ENCODE measurements at regions not wholly inside any gene's neighbourhood (a gene's known extent, or its start where the extent isn't known, plus 50 kb on each side); places are given as distances from the start of the nearest gene placed in this dataset.

GRCh38 chr18:68428661-68429060 lies 286.2 kb downstream of the TMX3 start:
- H3F3A ChIP-seq (ENCODE audit: insufficient read depth), result peaks cover 25% of the 10 kb centered on the region
- no peaks in the 10 kb centered on the region for H4K20me1 ChIP-seq (ENCODE audit: insufficient read depth)
- no peaks in the 10 kb centered on the region for H3K79me2 ChIP-seq (ENCODE audit: insufficient read depth)
- H3K36me3 ChIP-seq (ENCODE audit: low read depth), result no peaks in the 10 kb centered on the region
- DNase-seq, result no peak
- whole genome bisulfite sequencing, 2 experiments (ENCODE audit: low coverage in 1 of 2, low lambda C conversion rate in 2 of 2, missing lambda C conversion rate in 2 of 2), result 67 to 75% methylated on average over 2 of the region's 2 CpGs
- in situ Hi-C loops (cut with MboI), result no loop called here
- H3K27me3 ChIP-seq (replicated peaks; ENCODE audit: insufficient read depth), result no peaks in the 10 kb centered on the region
- peaks cover 55% of the 10 kb centered on the region for H3K4me1 ChIP-seq (ENCODE audit: insufficient read depth)
- H3K9me2 ChIP-seq (ENCODE audit: insufficient read depth), result no peaks in the 10 kb centered on the region
- H2AFZ ChIP-seq, result no peak overlapping the region
- no peak overlapping the region for H3K9ac ChIP-seq
- peak overlapping the region; percentile 43 for H3K27ac ChIP-seq
- TF ChIP-seq EZH2phosphoT487 (IDR thresholded peaks at IDR 0.05; ENCODE audit: insufficient read depth, low read depth) (no peak), EZH2 (IDR thresholded peaks at IDR 0.05; ENCODE audit: insufficient read depth, poor library complexity, severe bottlenecking) (no peak)
- no peaks in the 10 kb centered on the region for H3K9me3 ChIP-seq (ENCODE audit: low read depth)
- H3K4me3 ChIP-seq, result no peak overlapping the region
- H3K4me2 ChIP-seq (ENCODE audit: unreplicated experiment), result peak overlapping the region; percentile 19

GRCh38 chr18:68427951-68428401 lies 286.9 kb downstream of the TMX3 start:
- no peak overlapping the region for H2AFZ ChIP-seq

GRCh38 chr18:68426731-68427315 lies 288.1 kb downstream of the TMX3 start:
- Histone ChIP-seq H2AFZ (no peak overlapping the region), H3K79me2 (ENCODE audit: insufficient read depth) (no peaks in the 10 kb centered on the region), H4K20me1 (ENCODE audit: insufficient read depth) (no peaks in the 10 kb centered on the region), H3K4me3 (no peak overlapping the region), H3K4me2 (ENCODE audit: unreplicated experiment) (no peak overlapping the region), H3K27me3 (replicated peaks; ENCODE audit: insufficient read depth) (no peaks in the 10 kb centered on the region), H3K4me1 (ENCODE audit: insufficient read depth) (peaks cover 51% of the 10 kb centered on the region), H3F3A (ENCODE audit: insufficient read depth) (peaks cover 25% of the 10 kb centered on the region), H3K9me3 (ENCODE audit: low read depth) (no peaks in the 10 kb centered on the region), H3K9ac (no peak overlapping the region), H3K36me3 (ENCODE audit: low read depth) (no peaks in the 10 kb centered on the region), H3K27ac (no peak overlapping the region), H3K9me2 (ENCODE audit: insufficient read depth) (no peaks in the 10 kb centered on the region)
- 82 to 86% methylated on average over 5 of the region's 5 CpGs for WGBS, 2 experiments (ENCODE audit: low coverage in 1 of 2, low lambda C conversion rate in 2 of 2, missing lambda C conversion rate in 2 of 2)
- TF ChIP-seq EZH2phosphoT487 (IDR thresholded peaks at IDR 0.05; ENCODE audit: insufficient read depth, low read depth), result no peak
- no peak for TF ChIP-seq EZH2 (IDR thresholded peaks at IDR 0.05; ENCODE audit: insufficient read depth, poor library complexity, severe bottlenecking)
- in situ Hi-C loops (cut with MboI), result no loop called here
- peak; percentile 37 for DNase-seq

More at GRCh38 chr18:68427951-68428401, 286.9 kb downstream of the TMX3 start:
- Histone ChIP-seq H3K4me1 (ENCODE audit: insufficient read depth) (peaks cover 55% of the 10 kb centered on the region), H3K27me3 (replicated peaks; ENCODE audit: insufficient read depth) (no peaks in the 10 kb centered on the region), H3K9me3 (ENCODE audit: low read depth) (no peaks in the 10 kb centered on the region), H3K9ac (no peak overlapping the region), H3K36me3 (ENCODE audit: low read depth) (no peaks in the 10 kb centered on the region), H3K9me2 (ENCODE audit: insufficient read depth) (no peaks in the 10 kb centered on the region), H3F3A (ENCODE audit: insufficient read depth) (peaks cover 25% of the 10 kb centered on the region), H3K4me3 (no peak overlapping the region), H4K20me1 (ENCODE audit: insufficient read depth) (no peaks in the 10 kb centered on the region), H3K79me2 (ENCODE audit: insufficient read depth) (no peaks in the 10 kb centered on the region), H3K27ac (peak overlapping the region; percentile 43), H3K4me2 (ENCODE audit: unreplicated experiment) (no peak overlapping the region)
- in situ Hi-C loops (cut with MboI), result no loop called here
- 8 to 17% methylated on average over 2 of the region's 2 CpGs for WGBS, 2 experiments (ENCODE audit: low coverage in 1 of 2, low lambda C conversion rate in 2 of 2, missing lambda C conversion rate in 2 of 2)
- DNase-seq, result peak; percentile 92
- TF ChIP-seq EZH2phosphoT487 (IDR thresholded peaks at IDR 0.05; ENCODE audit: insufficient read depth, low read depth) (no peak), EZH2 (IDR thresholded peaks at IDR 0.05; ENCODE audit: insufficient read depth, poor library complexity, severe bottlenecking) (no peak)

- no peak for TF ChIP-seq EZH2phosphoT487 (IDR thresholded peaks at IDR 0.05; ENCODE audit: insufficient read depth, low read depth)
- no peak for TF ChIP-seq EZH2 (IDR thresholded peaks at IDR 0.05; ENCODE audit: insufficient read depth, poor library complexity, severe bottlenecking)
- no peaks in the 10 kb centered on the region for H3K9me2 ChIP-seq (ENCODE audit: insufficient read depth)
- WGBS, 2 experiments (ENCODE audit: low coverage in 1 of 2, low lambda C conversion rate in 2 of 2, missing lambda C conversion rate in 2 of 2), result 80 to 82% methylated on average over 5 of the region's 5 CpGs
- H3K4me1 ChIP-seq (ENCODE audit: insufficient read depth), result peaks cover 27% of the 10 kb centered on the region
- no peaks in the 10 kb centered on the region for H3K27me3 ChIP-seq (replicated peaks; ENCODE audit: insufficient read depth)
- H3K27ac ChIP-seq, result no peak overlapping the region
- DNase-seq, result peak; percentile 15
- H3K9me3 ChIP-seq (ENCODE audit: low read depth), result no peaks in the 10 kb centered on the region
- H3K4me2 ChIP-seq (ENCODE audit: unreplicated experiment), result no peak overlapping the region
- no peak overlapping the region for H3K9ac ChIP-seq
- no peak overlapping the region for H2AFZ ChIP-seq
- no peak overlapping the region for H3K4me3 ChIP-seq
- no peaks in the 10 kb centered on the region for H3K79me2 ChIP-seq (ENCODE audit: insufficient read depth)
- H4K20me1 ChIP-seq (ENCODE audit: insufficient read depth), result no peaks in the 10 kb centered on the region
- H3F3A ChIP-seq (ENCODE audit: insufficient read depth), result peaks cover 23% of the 10 kb centered on the region; the same call in 1 of the 2 replicates
- H3K36me3 ChIP-seq (ENCODE audit: low read depth), result no peaks in the 10 kb centered on the region
- in situ Hi-C loops (cut with MboI), result no loop called here
Measured at GRCh38 chr18:68418881-68419280, 296.0 kb downstream of the TMX3 start.

Measured in GM23248 (cell line).